K562 (cell line): ENCODE measurements at regions not wholly inside any gene's neighbourhood (a gene's known extent, or its start where the extent isn't known, plus 50 kb on each side); places are given as distances from the start of the nearest gene placed in this dataset.

Source experiments
- ATAC-seq: fragments of 200-7000 bp; cut with Tn5 transposase; 3 replicates; pipeline ENCODE4 v1.9.1; 2020; ENCODE audit warnings: moderate library complexity
- BruUV-seq: library from RNA; stranded (reverse); fragments of 400-500 nt; replicated peaks from 2 replicates; lab custom pipeline; 2021; lab: Mats Ljungman, UMichigan
- CTCF ChIA-PET: fragments of 300-600 bp; formaldehyde crosslinking; extraction: SDS; loops from one replicate; lab custom pipeline; 2021; ENCODE audit warnings: low intra/inter-chr PET ratio; lab: Yijun Ruan, JAX
- POLR2A ChIA-PET: fragments of 300-600, 350-650 bp; sonication (Branson Sonifier 250); formaldehyde crosslinking; extraction: SDS; loops from one replicate; lab custom pipeline; 2021; ENCODE audit warnings: antibody characterized with exemption, inconsistent platforms; lab: Yijun Ruan, JAX
- DNase-seq, 4 experiments: peaks; one replicate each; pipeline versions ENCODE4 v3.0.0 to v3.0.0-alpha.2; 2011 to 2018; ENCODE audit warnings: low spot score in 3 of 4, mixed read lengths in 3 of 4; ENCODE audit errors: extremely low read depth in 1 of 4
- FAIRE-seq: peaks from 2 replicates; lab custom pipeline; 2011; peaks lifted over from hg19 to GRCh38; lab: Jason Lieb, UNC
- H2AFZ ChIP-seq: 2 replicates; pipeline ENCODE4 v1.6.0; 2011; ENCODE audit warnings: low read depth, low read length, control low read depth, inconsistent platforms
- H3K27ac ChIP-seq: fragments of 200-600 bp; 3 replicates; pipeline ENCODE4 v1.8.0; 2011; ENCODE audit warnings: low read depth, mild to moderate bottlenecking, control low read depth, inconsistent platforms, low read length, moderate library complexity, mixed read lengths; ENCODE audit errors: extremely low read depth
- H3K27me3 ChIP-seq, 2 experiments: fragments of 300-600 bp in 1 of 2; 2 replicates in 1 of 2; 3 replicates in 1 of 2; pipeline versions ENCODE4 v1.6.0 to v1.8.0; 2011; ENCODE audit warnings: inconsistent platforms in 2 of 2, low read length in 2 of 2, mild to moderate bottlenecking in 1 of 2, mixed read lengths in 1 of 2, moderate library complexity in 1 of 2; ENCODE audit not compliant: control insufficient read depth in 2 of 2, insufficient read depth in 2 of 2
- H3K36me3 ChIP-seq: fragments of 300-600 bp; 3 replicates; pipeline ENCODE4 v1.8.0; 2011; ENCODE audit warnings: mild to moderate bottlenecking, low read length, inconsistent platforms; ENCODE audit not compliant: control insufficient read depth, insufficient read depth
- H3K4me1 ChIP-seq, 2 experiments: fragments of 200-600 bp in 1 of 2; replicated peaks in 1 of 2; 2 replicates in 1 of 2; 3 replicates in 1 of 2; pipeline versions ENCODE4 v1.5.1 to v1.8.0; 2011; ENCODE audit warnings: inconsistent platforms in 2 of 2, low read length in 2 of 2, mild to moderate bottlenecking in 1 of 2, mixed read lengths in 1 of 2, moderate library complexity in 1 of 2; ENCODE audit not compliant: control insufficient read depth in 2 of 2, insufficient read depth in 2 of 2
- H3K4me2 ChIP-seq: 2 replicates; pipeline ENCODE4 v1.6.1; 2011; ENCODE audit warnings: low read length, control low read depth, inconsistent platforms, mixed read lengths; ENCODE audit not compliant: insufficient read depth
- H3K4me3 ChIP-seq: fragments of 200-600 bp; sonication (generic), shearing (Covaris generic); 2 replicates; pipeline ENCODE4 v1.5.1; 2016; ENCODE audit warnings: control low read depth, inconsistent platforms
- H3K79me2 ChIP-seq: fragments of 200-600 bp; 3 replicates; pipeline ENCODE4 v1.8.0; 2011; ENCODE audit warnings: low read length, inconsistent platforms; ENCODE audit not compliant: control insufficient read depth, insufficient read depth
- H3K9ac ChIP-seq, 2 experiments: 2 replicates each; pipeline versions ENCODE4 v1.6.0 to v1.6.1; 2011; ENCODE audit warnings: low read depth in 2 of 2, low read length in 2 of 2, control low read depth in 1 of 2, inconsistent platforms in 1 of 2, mild to moderate bottlenecking in 1 of 2, mixed read lengths in 1 of 2; ENCODE audit not compliant: insufficient read depth in 1 of 2
- H3K9me1 ChIP-seq: one replicate; pipeline ENCODE4 v1.6.0; 2011; ENCODE audit warnings: inconsistent platforms, mild to moderate bottlenecking, low read length, moderate library complexity; ENCODE audit not compliant: control insufficient read depth, insufficient read depth
- H3K9me3 ChIP-seq: replicated peaks from 2 replicates; pipeline ENCODE4 v1.5.1; 2011; ENCODE audit warnings: low read depth, low read length, inconsistent platforms; ENCODE audit not compliant: control insufficient read depth, insufficient read depth
- H4K20me1 ChIP-seq: replicated peaks from 2 replicates; pipeline ENCODE4 v1.6.1; 2011; ENCODE audit warnings: low read length, inconsistent platforms, mixed read lengths; ENCODE audit not compliant: control insufficient read depth, insufficient read depth
- CBX2 ChIP-seq: fragments of 200-600 bp; sonication (generic); IDR thresholded peaks from one replicate; pipeline ENCODE4 v1.6.1; 2012; ENCODE audit warnings: mild to moderate bottlenecking, low read length, inconsistent platforms; ENCODE audit not compliant: insufficient read depth, poor library complexity, severe bottlenecking
- GABPA ChIP-seq: fragments of 200-800 bp; sonication (Bioruptor generic); conservative IDR thresholded peaks from 2 replicates; pipeline ENCODE4 v1.6.1; 2016; ENCODE audit warnings: low read depth, missing genetic modification characterization, missing compliant biosample characterization
- ILK ChIP-seq: fragments of 450-650 bp; IDR thresholded peaks from 2 replicates; pipeline ENCODE4 v1.6.1; 2016; ENCODE audit warnings: missing genetic modification characterization, low read depth, mild to moderate bottlenecking, missing compliant biosample characterization, moderate library complexity, borderline replicate concordance
- KDM4B ChIP-seq, 2 experiments: fragments of 450-650 bp in 1 of 2; sonication (generic) in 1 of 2; IDR thresholded peaks; 2 replicates each; pipeline ENCODE4 v1.6.1; 2016 to 2017; ENCODE audit warnings: borderline replicate concordance in 2 of 2, antibody characterized with exemption in 1 of 2, low read depth in 1 of 2, mild to moderate bottlenecking in 1 of 2
- RFX7 ChIP-seq: fragments of 250-450 bp; sonication (Bioruptor Pico); IDR thresholded peaks from 2 replicates; pipeline ENCODE4 v1.5.1; 2021; ENCODE audit warnings: mild to moderate bottlenecking
- SREBF2 ChIP-seq: sonication (generic); formaldehyde crosslinking; IDR thresholded peaks from 2 replicates; pipeline ENCODE4 v1.4.0; 2020; ENCODE audit warnings: mild to moderate bottlenecking, missing genetic modification reagents
- ZNF511 ChIP-seq: sonication (generic); formaldehyde crosslinking; IDR thresholded peaks from 2 replicates; pipeline ENCODE4 v1.8.0; 2022; ENCODE audit warnings: mild to moderate bottlenecking, missing genetic modification reagents
- WGBS: fragments of 100-300 bp; shearing (Covaris generic); methylation state at CpG from one replicate; pipeline ENCODE4 v1.1.6; 2016; ENCODE audit warnings: low coverage, mixed read lengths; ENCODE audit not compliant: insufficient coverage; ENCODE audit errors: missing lambda C conversion rate; 5-methylcytosine and 5-hydroxymethylcytosine counted together
- in situ Hi-C: fragments of 300-500 bp; cut with MboI; formaldehyde crosslinking; loops from 4 replicates; pipeline ENCODE4 v1.15.0; 2018; ENCODE audit warnings: inconsistent platforms, mixed read lengths
- intact Hi-C: fragments of 100-400 bp; cut with micrococcal nuclease; formaldehyde crosslinking; loops from 2 replicates; pipeline ENCODE4 v1.14.2; 2022

DNA sequence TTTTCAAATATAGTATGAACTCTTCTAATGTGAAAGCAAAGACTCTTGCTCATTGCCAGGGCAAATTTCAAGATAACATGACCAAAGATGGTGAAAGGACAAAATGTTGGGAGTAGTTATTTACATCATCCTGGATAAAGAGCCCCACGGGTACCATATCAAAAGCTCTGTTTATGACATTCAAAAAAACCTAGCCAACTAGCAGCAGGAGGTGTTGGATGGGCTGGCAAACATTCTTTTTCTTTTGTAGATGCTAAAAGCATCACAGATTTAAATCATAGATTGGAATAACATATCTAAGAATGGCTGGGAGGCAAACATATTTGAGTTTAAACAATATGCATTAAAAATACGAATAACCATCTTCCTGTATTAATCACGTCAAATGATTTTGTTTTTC lies 153.5 kb downstream of the ICOS start (continued):
- no peak for TF ChIP-seq CBX2
- no peak for TF ChIP-seq RFX7 (CRISPR knock-in tag)
- no peak for TF ChIP-seq KDM4B (IDR thresholded peaks at IDR 0.05; ENCODE audit: borderline replicate concordance in 2 of 2, low read depth in 1 of 2)

DNA sequence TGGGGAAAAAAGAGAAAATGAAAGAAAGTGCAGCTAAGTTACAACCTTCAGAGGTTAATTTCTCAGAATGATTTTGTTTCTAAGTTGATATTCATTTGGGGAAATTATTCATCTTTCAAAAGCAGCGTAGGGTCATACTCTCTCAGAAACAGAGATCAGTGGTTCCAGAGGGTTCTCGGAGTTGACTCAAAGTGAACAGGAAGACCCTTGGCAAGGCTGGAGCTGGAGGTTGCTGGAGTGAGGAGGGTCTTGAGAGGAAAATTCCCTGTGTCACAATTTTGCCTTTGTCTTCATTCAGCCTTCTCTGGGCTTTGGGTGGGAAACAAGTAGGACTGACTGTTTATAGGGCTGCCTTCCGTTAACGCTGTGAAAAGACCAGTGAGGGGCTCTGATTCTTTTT lies 168.2 kb downstream of the ICOS start:
- Histone ChIP-seq H3K36me3 (no peaks in the 10 kb centered on the region), H3K4me1 (no peaks in the 10 kb centered on the region), H3K79me2 (no peaks in the 10 kb centered on the region), H2AFZ (no peak overlapping the region), H3K9ac (no peak overlapping the region), H3K4me3 (no peak overlapping the region), H4K20me1 (no peaks in the 10 kb centered on the region), H3K27ac (no peak overlapping the region), H3K4me2 (no peak overlapping the region), H3K9me1 (no peaks in the 10 kb centered on the region), H3K9me3 (no peaks in the 10 kb centered on the region), H3K27me3 (peaks cover 0 to 2% of the 10 kb centered on the region in 2 experiments; a peak in 2 of 5 replicates)
- ChIA-PET POLR2A (no interaction called here), CTCF (no interaction called here)
- in situ Hi-C loops (no loop called here), intact Hi-C loops (no loop called here)
- ATAC-seq, result no peak
- BruUV-seq, result no TSS peak
- DNase-seq, result no peak
- FAIRE-seq, result no peak
- no peak for TF ChIP-seq ILK
- TF ChIP-seq GABPA, result no peak
- TF ChIP-seq SREBF2, result no peak
- TF ChIP-seq ZNF511 (CRISPR knock-in tag), result no peak
- TF ChIP-seq, all 486 proteins: peak for 0
- WGBS, result 6% methylated on average over 3 of the region's 4 CpGs
